HCT116 (cell line): ENCODE measurements at regions not wholly inside any gene's neighbourhood (a gene's known extent, or its start where the extent isn't known, plus 50 kb on each side); places are given as distances from the start of the nearest gene placed in this dataset.

Experiments
- ATAC-seq: fragments of 200-7000 bp; cut with Tn5 transposase; 2 replicates; pipeline ENCODE4 v1.9.1; 2020; ENCODE audit warnings: mild to moderate bottlenecking, moderate library complexity
- BruUV-seq: library from RNA; stranded (reverse); fragments of 400-500 nt; replicated peaks from 2 replicates; lab custom pipeline; 2021; lab: Mats Ljungman, UMichigan
- CTCF ChIA-PET: fragments of 300-600 bp; sonication (Branson Sonifier 250); formaldehyde crosslinking; loops from one replicate; lab custom pipeline; 2021; ENCODE audit warnings: antibody characterized with exemption; lab: Charles Lee
- POLR2A ChIA-PET: fragments of 300-600, 350-600 bp; sonication (Branson Sonifier 250); formaldehyde crosslinking; loops from one replicate; lab custom pipeline; 2021; ENCODE audit warnings: antibody characterized with exemption; lab: Charles Lee
- RAD21 ChIA-PET, 2 experiments: fragments of 300-600 bp; sonication (Branson Sonifier 250); formaldehyde crosslinking; loops; one replicate each; lab custom pipeline; 2023; ENCODE audit warnings: low total read pairs in 2 of 2; ENCODE audit not compliant: uncharacterized antibody in 2 of 2, unreplicated experiment in 2 of 2, low non-redundant PET in 1 of 2; lab: Charles Lee
- DNase-seq: peaks from one replicate; pipeline ENCODE4 v3.0.0-alpha.2; 2010; ENCODE audit warnings: low read depth, low spot score
- H2AFZ ChIP-seq: fragments of 200-600 bp; shearing (Covaris generic), sonication (generic); 2 replicates; pipeline ENCODE4 v1.6.1; 2017; ENCODE audit warnings: low read depth, mixed run types, mixed read lengths, antibody characterized with exemption, low read length; ENCODE audit not compliant: poor library complexity, severe bottlenecking
- H3K27ac ChIP-seq: 2 replicates; pipeline ENCODE4 v1.5.1; 2012; ENCODE audit warnings: low read depth, low read length
- H3K27me3 ChIP-seq: fragments of 200-600 bp; sonication (generic); 2 replicates; pipeline ENCODE4 v1.6.1; 2016; ENCODE audit warnings: mixed run types, low read length, mixed read lengths; ENCODE audit not compliant: insufficient read depth
- H3K36me3 ChIP-seq, 2 experiments: fragments of 200-500 bp in 1 of 2; fragments of 200-600 bp in 1 of 2; sonication (Bioruptor generic) in 1 of 2; sonication (generic) in 1 of 2; 2 replicates each; pipeline versions ENCODE4 v1.5.1 to v1.6.1; 2014 to 2016; ENCODE audit warnings: low read length in 2 of 2, inconsistent platforms in 1 of 2, mixed read lengths in 1 of 2, mixed run types in 1 of 2; ENCODE audit not compliant: insufficient read depth in 2 of 2, control insufficient read depth in 1 of 2
- H3K4me1 ChIP-seq, 2 experiments: fragments of 200-600 bp in 1 of 2; sonication (generic) in 1 of 2; 2 replicates each; pipeline versions ENCODE4 v1.5.1 to v1.6.1; 2012 to 2017; ENCODE audit warnings: low read length in 2 of 2, inconsistent platforms in 1 of 2, mild to moderate bottlenecking in 1 of 2, mixed read lengths in 1 of 2, mixed run types in 1 of 2, moderate library complexity in 1 of 2; ENCODE audit not compliant: insufficient read depth in 2 of 2, control insufficient read depth in 1 of 2
- H3K4me2 ChIP-seq: fragments of 200-600 bp; sonication (generic); 2 replicates; pipeline ENCODE4 v1.6.1; 2017; ENCODE audit warnings: mixed run types, low read length, mixed read lengths
- H3K4me3 ChIP-seq, 2 experiments: fragments of 200-600 bp in 1 of 2; sonication (generic) in 1 of 2; replicated peaks in 1 of 2; 2 replicates each; pipeline ENCODE4 v1.5.1; 2011 to 2016; ENCODE audit warnings: low read length in 2 of 2, control low read depth in 1 of 2, low read depth in 1 of 2, mild to moderate bottlenecking in 1 of 2, mixed read lengths in 1 of 2, mixed run types in 1 of 2
- H3K79me2 ChIP-seq: fragments of 200-600 bp; sonication (generic); 2 replicates; pipeline ENCODE4 v1.6.1; 2017; ENCODE audit warnings: mild to moderate bottlenecking, mixed run types, low read length, moderate library complexity, mixed read lengths; ENCODE audit not compliant: insufficient read depth
- H3K9ac ChIP-seq: fragments of 200-600 bp; sonication (generic); 2 replicates; pipeline ENCODE4 v1.6.1; 2016; ENCODE audit warnings: low read length, mixed read lengths
- H3K9me2 ChIP-seq: fragments of 200-600 bp; sonication (generic), shearing (Covaris generic); 2 replicates; pipeline ENCODE4 v1.6.1; 2017; ENCODE audit warnings: mixed run types, mild to moderate bottlenecking, moderate library complexity; ENCODE audit not compliant: insufficient read depth
- H3K9me3 ChIP-seq, 2 experiments: fragments of 200-500 bp in 1 of 2; fragments of 200-600 bp in 1 of 2; sonication (Bioruptor generic) in 1 of 2; sonication (generic) in 1 of 2; 2 replicates each; pipeline ENCODE4 v1.6.1; 2014 to 2017; ENCODE audit warnings: low read length in 2 of 2, mixed read lengths in 2 of 2, inconsistent platforms in 1 of 2, low read depth in 1 of 2, mild to moderate bottlenecking in 1 of 2, mixed run types in 1 of 2, moderate library complexity in 1 of 2; ENCODE audit not compliant: control insufficient read depth in 1 of 2, insufficient read depth in 1 of 2
- H4K20me1 ChIP-seq: fragments of 200-600 bp; sonication (generic), shearing (Covaris generic); 2 replicates; pipeline ENCODE4 v1.6.1; 2017; ENCODE audit warnings: mixed run types, mild to moderate bottlenecking, moderate library complexity; ENCODE audit not compliant: insufficient read depth
- CEBPB ChIP-seq: IDR thresholded peaks from 2 replicates; pipeline ENCODE4 v1.6.1; 2012; ENCODE audit warnings: low read depth
- CTCF ChIP-seq, 3 experiments: fragments of 200-600 bp in 1 of 3; sonication (generic) in 1 of 3; IDR thresholded peaks in 2 of 3; conservative IDR thresholded peaks in 1 of 3; 2 replicates each; pipeline ENCODE4 v1.5.1; 2012 to 2017; ENCODE audit warnings: low read depth in 2 of 3, low read length in 2 of 3, antibody characterized with exemption in 1 of 3, borderline replicate concordance in 1 of 3, control low read depth in 1 of 3, mild to moderate bottlenecking in 1 of 3, mixed read lengths in 1 of 3, mixed run types in 1 of 3, moderate library complexity in 1 of 3; ENCODE audit not compliant: insufficient read depth in 1 of 3
- EGR1 ChIP-seq: IDR thresholded peaks from 2 replicates; pipeline ENCODE4 v1.6.1; 2012; ENCODE audit warnings: low read depth
- EZH2 ChIP-seq: fragments of 200-600 bp; sonication (generic); IDR thresholded peaks from 2 replicates; pipeline ENCODE4 v1.6.1; 2017; ENCODE audit warnings: antibody characterized with exemption, mixed run types
- EZH2phosphoT487 ChIP-seq: fragments of 200-600 bp; IDR thresholded peaks from 2 replicates; pipeline ENCODE4 v1.6.1; 2018; ENCODE audit warnings: antibody characterized with exemption, borderline replicate concordance
- FOSL1 ChIP-seq: IDR thresholded peaks from 2 replicates; pipeline ENCODE4 v1.6.1; 2012; ENCODE audit warnings: low read depth
- JUND ChIP-seq: IDR thresholded peaks from 2 replicates; pipeline ENCODE4 v1.6.1; 2012
- POLR2AphosphoS5 ChIP-seq: IDR thresholded peaks from 2 replicates; pipeline ENCODE4 v1.6.1; 2011; ENCODE audit warnings: mild to moderate bottlenecking, low read depth, low read length, moderate library complexity
- RAD21 ChIP-seq: IDR thresholded peaks from 2 replicates; pipeline ENCODE4 v1.6.1; 2012; ENCODE audit warnings: low read depth, mild to moderate bottlenecking
- REST ChIP-seq: IDR thresholded peaks from 2 replicates; pipeline ENCODE4 v1.6.1; 2012; ENCODE audit warnings: low read depth
- SP1 ChIP-seq: IDR thresholded peaks from 2 replicates; pipeline ENCODE4 v1.6.1; 2012; ENCODE audit warnings: low read depth
- SRF ChIP-seq: IDR thresholded peaks from 2 replicates; pipeline ENCODE4 v1.6.1; 2012; ENCODE audit warnings: low read depth
- TCF7L2 ChIP-seq: IDR thresholded peaks from 2 replicates; pipeline ENCODE4 v1.7.0; 2011; ENCODE audit warnings: borderline replicate concordance, inconsistent platforms; ENCODE audit not compliant: insufficient read depth, insufficient read length; ENCODE audit errors: extremely low read depth
- ZFX ChIP-seq: fragments of 450-650 bp; IDR thresholded peaks from 2 replicates; pipeline ENCODE4 v1.6.1; 2017
- ZNF274 ChIP-seq: fragments of 200-500 bp; sonication (Bioruptor generic); IDR thresholded peaks from 2 replicates; pipeline ENCODE4 v1.6.1; 2014; ENCODE audit warnings: mild to moderate bottlenecking, low read depth, low read length, inconsistent platforms
- intact Hi-C: fragments of 100-400 bp; cut with micrococcal nuclease; formaldehyde crosslinking; loops from 2 replicates; pipeline ENCODE4 v1.10.0; 2022

GRCh38 chrX:134095366-134095765, 110.0 kb upstream of the GPC3 start (continued):
- TF ChIP-seq ZNF274, result no peak

GRCh38 chrX:134101636-134102035, 116.2 kb upstream of the GPC3 start:
- Histone ChIP-seq H3K4me1 (no peaks in the 10 kb centered on the region), H3K9ac (no peak overlapping the region), H2AFZ (no peak overlapping the region), H3K36me3 (no peaks in the 10 kb centered on the region), H3K27me3 (no peaks in the 10 kb centered on the region), H3K4me2 (no peak overlapping the region), H4K20me1 (no peaks in the 10 kb centered on the region), H3K9me2 (no peaks in the 10 kb centered on the region), H3K27ac (no peak overlapping the region), H3K79me2 (no peaks in the 10 kb centered on the region), H3K4me3 (no peak overlapping the region), H3K9me3 (no peaks in the 10 kb centered on the region)
- DNase-seq (no peak), ATAC-seq (no peak)
- ChIA-PET RAD21 (no interaction called here), POLR2A (no interaction called here), CTCF (no interaction called here)
- intact Hi-C loops, result no loop called here
- no TSS peak for BruUV-seq
- TF ChIP-seq POLR2AphosphoS5 (no peak), SRF (no peak), CEBPB (no peak), EZH2 (no peak)
- TF ChIP-seq, all 23 proteins: peak for 0

- RAD21 ChIA-PET, result no interaction called here
- Histone ChIP-seq H3K4me3 (no peak overlapping the region), H4K20me1 (no peaks in the 10 kb centered on the region), H3K27me3 (no peaks in the 10 kb centered on the region), H2AFZ (no peak overlapping the region), H3K36me3 (no peaks in the 10 kb centered on the region), H3K9me3 (no peaks in the 10 kb centered on the region), H3K4me2 (no peak overlapping the region), H3K79me2 (no peaks in the 10 kb centered on the region), H3K9ac (no peak overlapping the region), H3K27ac (no peak overlapping the region), H3K4me1 (no peaks in the 10 kb centered on the region), H3K9me2 (no peaks in the 10 kb centered on the region)
- DNase-seq (no peak), ATAC-seq (no peak)
- intact Hi-C loops, result no loop called here
- POLR2A ChIA-PET, result no interaction called here
- CTCF ChIA-PET, result no interaction called here
- no peak for TF ChIP-seq SP1
- TF ChIP-seq EZH2phosphoT487, result no peak
- no peak for TF ChIP-seq CTCF (IDR thresholded peaks at IDR 0.05 in 2 of 3, conservative IDR thresholded peaks at IDR 0.05 in 1 of 3; ENCODE audit: borderline replicate concordance in 1 of 3, insufficient read depth in 1 of 3, low read depth in 2 of 3, low read length in 2 of 3)
- no peak for TF ChIP-seq FOSL1
- no peak for TF ChIP-seq JUND
- TF ChIP-seq TCF7L2, result no peak
- no peak for TF ChIP-seq REST
- no peak for TF ChIP-seq EGR1
- no peak for TF ChIP-seq POLR2AphosphoS5
- TF ChIP-seq SRF, result no peak
- TF ChIP-seq RAD21, result no peak
- no peak for TF ChIP-seq ZFX
- BruUV-seq, result no TSS peak
These were observed 121.7 kb upstream of the CCDC160 start for GRCh38 chrX:134115270-134115669.
